ENCODE measurements at regions not wholly inside any gene's neighbourhood (a gene's known extent, or its start where the extent isn't known, plus 50 kb on each side); places are given as distances from the start of the nearest gene placed in this dataset.

GRCh38 chr12:131507881-131508280 is 203.0 kb upstream of the SFSWAP start:
- Histone ChIP-seq H3F3A (ENCODE audit: insufficient read depth, low read length, poor library complexity, severe bottlenecking) (no peaks in the 10 kb centered on the region), H3K9me2 (ENCODE audit: insufficient read depth, low read length) (no peaks in the 10 kb centered on the region), H2AFZ (ENCODE audit: low read depth, low read length) (no peak overlapping the region), H4K20me1 (ENCODE audit: insufficient read depth) (no peaks in the 10 kb centered on the region), H3K27ac (ENCODE audit: low read length) (no peak overlapping the region), H3K79me2 (replicated peaks; ENCODE audit: insufficient read depth, low read length) (no peaks in the 10 kb centered on the region), H3K27me3 (ENCODE audit: insufficient read depth, low read depth, low read length) (no peaks in the 10 kb centered on the region), H3K36me3 (ENCODE audit: insufficient read depth, low read length) (no peaks in the 10 kb centered on the region), H3K9me3 (ENCODE audit: low read length) (no peaks in the 10 kb centered on the region), H3K4me3 (ENCODE audit: low read length) (no peak overlapping the region), H3K9ac (ENCODE audit: low read length) (no peak overlapping the region), H3K4me2 (ENCODE audit: low read length) (no peak overlapping the region)
- TF ChIP-seq MXI1 (conservative IDR thresholded peaks at IDR 0.05; ENCODE audit: poor library complexity, severe bottlenecking): no peak
- TF ChIP-seq POLR2AphosphoS5 (IDR thresholded peaks at IDR 0.05): no peak
- TF ChIP-seq TAF1 (IDR thresholded peaks at IDR 0.05; ENCODE audit: low read depth): no peak
- no peak for TF ChIP-seq EP300 (conservative IDR thresholded peaks at IDR 0.05; ENCODE audit: poor library complexity, severe bottlenecking)
- TF ChIP-seq, protein P1, sequence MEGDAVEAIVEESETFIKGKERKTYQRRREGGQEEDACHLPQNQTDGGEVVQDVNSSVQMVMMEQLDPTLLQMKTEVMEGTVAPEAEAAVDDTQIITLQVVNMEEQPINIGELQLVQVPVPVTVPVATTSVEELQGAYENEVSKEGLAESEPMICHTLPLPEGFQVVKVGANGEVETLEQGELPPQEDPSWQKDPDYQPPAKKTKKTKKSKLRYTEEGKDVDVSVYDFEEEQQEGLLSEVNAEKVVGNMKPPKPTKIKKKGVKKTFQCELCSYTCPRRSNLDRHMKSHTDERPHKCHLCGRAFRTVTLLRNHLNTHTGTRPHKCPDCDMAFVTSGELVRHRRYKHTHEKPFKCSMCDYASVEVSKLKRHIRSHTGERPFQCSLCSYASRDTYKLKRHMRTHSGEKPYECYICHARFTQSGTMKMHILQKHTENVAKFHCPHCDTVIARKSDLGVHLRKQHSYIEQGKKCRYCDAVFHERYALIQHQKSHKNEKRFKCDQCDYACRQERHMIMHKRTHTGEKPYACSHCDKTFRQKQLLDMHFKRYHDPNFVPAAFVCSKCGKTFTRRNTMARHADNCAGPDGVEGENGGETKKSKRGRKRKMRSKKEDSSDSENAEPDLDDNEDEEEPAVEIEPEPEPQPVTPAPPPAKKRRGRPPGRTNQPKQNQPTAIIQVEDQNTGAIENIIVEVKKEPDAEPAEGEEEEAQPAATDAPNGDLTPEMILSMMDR (IDR thresholded peaks at IDR 0.05; ENCODE audit: poor library complexity, severe bottlenecking): no peak
- no peak for TF ChIP-seq SMC3 (conservative IDR thresholded peaks at IDR 0.05; ENCODE audit: poor library complexity)
- no peak for TF ChIP-seq RAD21 (conservative IDR thresholded peaks at IDR 0.05)
- TF ChIP-seq, protein P2, sequence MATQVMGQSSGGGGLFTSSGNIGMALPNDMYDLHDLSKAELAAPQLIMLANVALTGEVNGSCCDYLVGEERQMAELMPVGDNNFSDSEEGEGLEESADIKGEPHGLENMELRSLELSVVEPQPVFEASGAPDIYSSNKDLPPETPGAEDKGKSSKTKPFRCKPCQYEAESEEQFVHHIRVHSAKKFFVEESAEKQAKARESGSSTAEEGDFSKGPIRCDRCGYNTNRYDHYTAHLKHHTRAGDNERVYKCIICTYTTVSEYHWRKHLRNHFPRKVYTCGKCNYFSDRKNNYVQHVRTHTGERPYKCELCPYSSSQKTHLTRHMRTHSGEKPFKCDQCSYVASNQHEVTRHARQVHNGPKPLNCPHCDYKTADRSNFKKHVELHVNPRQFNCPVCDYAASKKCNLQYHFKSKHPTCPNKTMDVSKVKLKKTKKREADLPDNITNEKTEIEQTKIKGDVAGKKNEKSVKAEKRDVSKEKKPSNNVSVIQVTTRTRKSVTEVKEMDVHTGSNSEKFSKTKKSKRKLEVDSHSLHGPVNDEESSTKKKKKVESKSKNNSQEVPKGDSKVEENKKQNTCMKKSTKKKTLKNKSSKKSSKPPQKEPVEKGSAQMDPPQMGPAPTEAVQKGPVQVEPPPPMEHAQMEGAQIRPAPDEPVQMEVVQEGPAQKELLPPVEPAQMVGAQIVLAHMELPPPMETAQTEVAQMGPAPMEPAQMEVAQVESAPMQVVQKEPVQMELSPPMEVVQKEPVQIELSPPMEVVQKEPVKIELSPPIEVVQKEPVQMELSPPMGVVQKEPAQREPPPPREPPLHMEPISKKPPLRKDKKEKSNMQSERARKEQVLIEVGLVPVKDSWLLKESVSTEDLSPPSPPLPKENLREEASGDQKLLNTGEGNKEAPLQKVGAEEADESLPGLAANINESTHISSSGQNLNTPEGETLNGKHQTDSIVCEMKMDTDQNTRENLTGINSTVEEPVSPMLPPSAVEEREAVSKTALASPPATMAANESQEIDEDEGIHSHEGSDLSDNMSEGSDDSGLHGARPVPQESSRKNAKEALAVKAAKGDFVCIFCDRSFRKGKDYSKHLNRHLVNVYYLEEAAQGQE (IDR thresholded peaks at IDR 0.05; ENCODE audit: borderline replicate concordance): no peak
- TF ChIP-seq EZH2 (IDR thresholded peaks at IDR 0.05; ENCODE audit: borderline replicate concordance, insufficient read depth, low read length, poor library complexity, severe bottlenecking): no peak

- H3F3A ChIP-seq (ENCODE audit: insufficient read depth, low read length, poor library complexity, severe bottlenecking): no peaks in the 10 kb centered on the region
- H3K27me3 ChIP-seq (ENCODE audit: insufficient read depth, low read depth, low read length): no peaks in the 10 kb centered on the region
- TF ChIP-seq EP300 (conservative IDR thresholded peaks at IDR 0.05; ENCODE audit: poor library complexity, severe bottlenecking) (no peak), TAF1 (IDR thresholded peaks at IDR 0.05; ENCODE audit: low read depth) (no peak), RAD21 (conservative IDR thresholded peaks at IDR 0.05) (no peak), SMC3 (conservative IDR thresholded peaks at IDR 0.05; ENCODE audit: poor library complexity) (no peak), EZH2 (IDR thresholded peaks at IDR 0.05; ENCODE audit: borderline replicate concordance, insufficient read depth, low read length, poor library complexity, severe bottlenecking) (no peak), POLR2AphosphoS5 (IDR thresholded peaks at IDR 0.05) (no peak), MXI1 (conservative IDR thresholded peaks at IDR 0.05; ENCODE audit: poor library complexity, severe bottlenecking) (no peak)
- TF ChIP-seq, protein P1 (IDR thresholded peaks at IDR 0.05; ENCODE audit: poor library complexity, severe bottlenecking): no peak
- TF ChIP-seq, protein P2 (IDR thresholded peaks at IDR 0.05; ENCODE audit: borderline replicate concordance): no peak
- H3K9me2 ChIP-seq (ENCODE audit: insufficient read depth, low read length): no peaks in the 10 kb centered on the region
- H3K4me2 ChIP-seq (ENCODE audit: low read length): no peak overlapping the region
- H4K20me1 ChIP-seq (ENCODE audit: insufficient read depth): no peaks in the 10 kb centered on the region
- no peak overlapping the region for H3K9ac ChIP-seq (ENCODE audit: low read length)
- no peaks in the 10 kb centered on the region for H3K36me3 ChIP-seq (ENCODE audit: insufficient read depth, low read length)
- no peak overlapping the region for H2AFZ ChIP-seq (ENCODE audit: low read depth, low read length)
- no peaks in the 10 kb centered on the region for H3K9me3 ChIP-seq (ENCODE audit: low read length)
- no peak overlapping the region for H3K4me3 ChIP-seq (ENCODE audit: low read length)
- H3K27ac ChIP-seq (ENCODE audit: low read length): no peak overlapping the region
- no peaks in the 10 kb centered on the region for H3K79me2 ChIP-seq (replicated peaks; ENCODE audit: insufficient read depth, low read length)
Observed at GRCh38 chr12:131509701-131510100, 201.2 kb upstream of the SFSWAP start.

Data from neural cell (in vitro differentiated cells).